HEK293 (cell line): ENCODE measurements at regions not wholly inside any gene's neighbourhood (a gene's known extent, or its start where the extent isn't known, plus 50 kb on each side); places are given as distances from the start of the nearest gene placed in this dataset.

Experiments
- CTCF ChIA-PET: fragments of 350-600 bp; formaldehyde crosslinking; extraction: SDS; loops from one replicate; lab custom pipeline; 2021; ENCODE audit warnings: antibody characterized with exemption; lab: Yijun Ruan, JAX
- POLR2A ChIA-PET: fragments of 300-600 bp; formaldehyde crosslinking; extraction: SDS; loops from one replicate; lab custom pipeline; 2020; ENCODE audit warnings: antibody characterized with exemption, inconsistent platforms; lab: Yijun Ruan, JAX
- H3K27ac ChIP-seq: fragments of 200-500 bp; sonication (Bioruptor generic); 2 replicates; pipeline ENCODE4 v1.5.1; 2014; ENCODE audit warnings: low read depth, low read length, control low read depth, inconsistent platforms; ENCODE audit errors: extremely low read depth
- H3K36me3 ChIP-seq, 2 experiments: fragments of 200-500 bp in 1 of 2; sonication (Bioruptor generic) in 1 of 2; 1 replicate in 1 of 2; 2 replicates in 1 of 2; pipeline ENCODE4 v1.5.1; 2014 to 2017; ENCODE audit warnings: inconsistent platforms in 2 of 2, low read length in 2 of 2; ENCODE audit not compliant: control insufficient read depth in 2 of 2, insufficient read depth in 1 of 2
- H3K4me1 ChIP-seq: fragments of 200-500 bp; sonication (Bioruptor generic); 2 replicates; pipeline ENCODE4 v1.5.1; 2014; ENCODE audit warnings: mild to moderate bottlenecking, low read length, inconsistent platforms; ENCODE audit not compliant: control insufficient read depth, insufficient read depth
- H3K4me3 ChIP-seq: 2 replicates; pipeline ENCODE4 v1.5.1; 2011; ENCODE audit warnings: low read depth, mild to moderate bottlenecking, control low read depth, low read length, moderate library complexity
- H3K9me3 ChIP-seq: fragments of 200-500 bp; sonication (Bioruptor generic); 2 replicates; pipeline ENCODE4 v1.5.1; 2014; ENCODE audit warnings: low read depth, low read length, inconsistent platforms; ENCODE audit not compliant: control insufficient read depth, insufficient read depth
- GLIS1 ChIP-seq: fragments of 450-650 bp; formaldehyde crosslinking; IDR thresholded peaks from 2 replicates; pipeline ENCODE4 v1.5.1; 2016; ENCODE audit warnings: missing biosample characterization, missing genetic modification characterization
- HOXA7 ChIP-seq: sonication (generic); formaldehyde crosslinking; IDR thresholded peaks from 2 replicates; pipeline ENCODE4 v1.8.1; 2022; ENCODE audit warnings: missing genetic modification reagents, borderline replicate concordance
- PATZ1 ChIP-seq: fragments of 450-650 bp; formaldehyde crosslinking; IDR thresholded peaks from 2 replicates; pipeline ENCODE4 v1.5.1; 2016; ENCODE audit warnings: missing biosample characterization, missing genetic modification characterization
- PRDM4 ChIP-seq: fragments of 450-650 bp; formaldehyde crosslinking; IDR thresholded peaks from 2 replicates; pipeline ENCODE4 v1.5.1; 2017; ENCODE audit warnings: missing biosample characterization, missing genetic modification characterization
- SCRT2 ChIP-seq: fragments of 450-650 bp; formaldehyde crosslinking; IDR thresholded peaks from 2 replicates; pipeline ENCODE4 v1.5.1; 2016; ENCODE audit warnings: missing biosample characterization, missing genetic modification characterization
- TRIM28 ChIP-seq: IDR thresholded peaks from 2 replicates; pipeline ENCODE4 v1.6.1; 2011; ENCODE audit warnings: low read length, control low read depth, borderline replicate concordance
- ZBTB21 ChIP-seq: fragments of 450-650 bp; formaldehyde crosslinking; IDR thresholded peaks from 2 replicates; pipeline ENCODE4 v1.5.1; 2017; ENCODE audit warnings: missing biosample characterization, missing genetic modification characterization
- ZBTB8A ChIP-seq: fragments of 450-650 bp; formaldehyde crosslinking; IDR thresholded peaks from 2 replicates; pipeline ENCODE4 v1.5.1; 2016; ENCODE audit warnings: missing biosample characterization, missing genetic modification characterization
- ZEB2 ChIP-seq: fragments of 450-650 bp; formaldehyde crosslinking; IDR thresholded peaks from 2 replicates; pipeline ENCODE4 v1.5.1; 2016; ENCODE audit warnings: missing biosample characterization, missing genetic modification characterization
- ZNF10 ChIP-seq: fragments of 450-650 bp; formaldehyde crosslinking; IDR thresholded peaks from 2 replicates; pipeline ENCODE4 v1.5.1; 2017; ENCODE audit warnings: missing biosample characterization, missing genetic modification characterization
- ZNF112 ChIP-seq: fragments of 450-650 bp; formaldehyde crosslinking; IDR thresholded peaks from 2 replicates; pipeline ENCODE4 v1.5.0; 2017; ENCODE audit warnings: missing biosample characterization, missing genetic modification characterization
- ZNF114 ChIP-seq: fragments of 450-650 bp; formaldehyde crosslinking; IDR thresholded peaks from 2 replicates; pipeline ENCODE4 v1.5.0; 2017; ENCODE audit warnings: missing biosample characterization, missing genetic modification characterization
- ZNF146 ChIP-seq: fragments of 450-650 bp; formaldehyde crosslinking; IDR thresholded peaks from 2 replicates; pipeline ENCODE4 v1.5.1; 2016; ENCODE audit warnings: missing biosample characterization, missing genetic modification characterization
- ZNF26 ChIP-seq: fragments of 450-650 bp; formaldehyde crosslinking; IDR thresholded peaks from 2 replicates; pipeline ENCODE4 v1.5.1; 2016; ENCODE audit warnings: missing biosample characterization, missing genetic modification characterization
- ZNF311 ChIP-seq: fragments of 450-650 bp; formaldehyde crosslinking; IDR thresholded peaks from 2 replicates; pipeline ENCODE4 v1.5.1; 2017; ENCODE audit warnings: missing biosample characterization, missing genetic modification characterization, borderline replicate concordance
- ZNF391 ChIP-seq: fragments of 450-650 bp; formaldehyde crosslinking; IDR thresholded peaks from 2 replicates; pipeline ENCODE4 v1.5.1; 2016; ENCODE audit warnings: low read depth, missing biosample characterization, missing genetic modification characterization, borderline replicate concordance
- ZNF449 ChIP-seq: fragments of 450-650 bp; formaldehyde crosslinking; IDR thresholded peaks from 2 replicates; pipeline ENCODE4 v1.5.1; 2017; ENCODE audit warnings: missing biosample characterization, mild to moderate bottlenecking, missing genetic modification characterization, moderate library complexity
- TF ChIP-seq, protein P1 (sequence below): fragments of 450-650 bp; formaldehyde crosslinking; IDR thresholded peaks from 2 replicates; pipeline ENCODE4 v1.5.0; 2017; ENCODE audit warnings: missing biosample characterization, missing genetic modification characterization, borderline replicate concordance
- TF ChIP-seq, protein P2 (sequence below): fragments of 450-650 bp; formaldehyde crosslinking; IDR thresholded peaks from 2 replicates; pipeline ENCODE4 v1.5.1; 2016; ENCODE audit warnings: missing biosample characterization, missing genetic modification characterization

DNA sequence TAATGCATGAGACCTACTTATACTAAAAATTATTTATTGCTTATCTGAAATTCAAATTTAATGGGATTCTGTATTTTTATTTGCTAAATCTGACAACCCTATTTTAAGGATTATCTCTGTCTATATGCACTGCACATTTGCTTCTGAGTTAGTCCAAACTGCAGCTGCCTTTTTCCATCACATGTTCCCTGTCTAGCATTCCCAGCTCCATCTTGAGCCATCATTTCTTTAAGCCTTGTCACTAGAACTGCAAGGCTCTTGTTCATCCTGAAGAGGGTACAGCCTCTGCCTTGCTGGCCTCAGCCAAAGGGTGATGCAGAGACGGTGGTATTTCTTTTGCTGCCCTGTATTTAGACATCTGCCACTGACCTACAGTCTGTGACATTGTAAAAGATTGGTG, 125.8 kb upstream of the STT3B start:
- H3K4me1 ChIP-seq: no peaks in the 10 kb centered on the region
- no peak overlapping the region for H3K4me3 ChIP-seq
- ChIA-PET CTCF (interaction anchor here (0.8 kb wide), 1 partner anchor 52 kb away, joined by 4 read pairs; no protein-coding TSS in a partner anchor), POLR2A (no interaction called here)
- TF ChIP-seq ZBTB21 (no peak), ZNF26 (tag by site-specific recombination) (no peak), ZNF114 (tag by site-specific recombination) (no peak), PRDM4 (tag by site-specific recombination) (no peak), PATZ1 (no peak), SCRT2 (tag by site-specific recombination) (no peak), ZNF146 (tag by site-specific recombination) (no peak), TRIM28 (no peak), HOXA7 (CRISPR knock-in tag) (no peak), ZNF311 (no peak), GLIS1 (tag by site-specific recombination) (no peak), ZBTB8A (tag by site-specific recombination) (no peak), ZNF112 (tag by site-specific recombination) (no peak), ZNF391 (tag by site-specific recombination) (no peak), ZNF10 (tag by site-specific recombination) (no peak)
- TF ChIP-seq, protein P1, sequence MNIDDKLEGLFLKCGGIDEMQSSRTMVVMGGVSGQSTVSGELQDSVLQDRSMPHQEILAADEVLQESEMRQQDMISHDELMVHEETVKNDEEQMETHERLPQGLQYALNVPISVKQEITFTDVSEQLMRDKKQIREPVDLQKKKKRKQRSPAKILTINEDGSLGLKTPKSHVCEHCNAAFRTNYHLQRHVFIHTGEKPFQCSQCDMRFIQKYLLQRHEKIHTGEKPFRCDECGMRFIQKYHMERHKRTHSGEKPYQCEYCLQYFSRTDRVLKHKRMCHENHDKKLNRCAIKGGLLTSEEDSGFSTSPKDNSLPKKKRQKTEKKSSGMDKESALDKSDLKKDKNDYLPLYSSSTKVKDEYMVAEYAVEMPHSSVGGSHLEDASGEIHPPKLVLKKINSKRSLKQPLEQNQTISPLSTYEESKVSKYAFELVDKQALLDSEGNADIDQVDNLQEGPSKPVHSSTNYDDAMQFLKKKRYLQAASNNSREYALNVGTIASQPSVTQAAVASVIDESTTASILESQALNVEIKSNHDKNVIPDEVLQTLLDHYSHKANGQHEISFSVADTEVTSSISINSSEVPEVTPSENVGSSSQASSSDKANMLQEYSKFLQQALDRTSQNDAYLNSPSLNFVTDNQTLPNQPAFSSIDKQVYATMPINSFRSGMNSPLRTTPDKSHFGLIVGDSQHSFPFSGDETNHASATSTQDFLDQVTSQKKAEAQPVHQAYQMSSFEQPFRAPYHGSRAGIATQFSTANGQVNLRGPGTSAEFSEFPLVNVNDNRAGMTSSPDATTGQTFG: no peak
- no peak overlapping the region for H3K27ac ChIP-seq
- no peaks in the 10 kb centered on the region for H3K36me3 ChIP-seq
- H3K9me3 ChIP-seq: no peaks in the 10 kb centered on the region

DNA sequence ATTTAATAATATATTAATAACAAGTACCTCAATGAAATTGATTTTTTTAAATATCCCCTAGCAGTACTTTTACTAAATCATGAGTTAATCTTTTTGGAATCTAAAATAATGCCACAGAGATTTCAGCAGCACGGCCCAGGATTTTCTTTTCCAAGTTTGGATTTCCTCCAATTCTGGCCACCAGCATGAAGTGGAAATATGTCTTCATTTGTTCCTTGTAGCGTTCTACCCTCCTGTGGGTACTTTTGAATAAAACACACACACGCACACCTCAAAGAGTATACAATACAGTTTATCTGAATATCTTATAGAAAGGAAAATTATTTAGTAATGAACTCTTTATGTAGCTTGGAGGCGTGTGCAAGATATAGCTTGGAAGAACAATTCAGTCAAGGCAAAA, 125.1 kb upstream of the STT3B start:
- Histone ChIP-seq H3K36me3 (no peaks in the 10 kb centered on the region), H3K27ac (no peak overlapping the region), H3K4me1 (no peaks in the 10 kb centered on the region), H3K4me3 (no peak overlapping the region), H3K9me3 (no peaks in the 10 kb centered on the region)
- CTCF ChIA-PET: interaction anchor here (0.8 kb wide), 1 partner anchor 52 kb away, joined by 4 read pairs; no protein-coding TSS in a partner anchor
- POLR2A ChIA-PET: no interaction called here
- TF ChIP-seq, protein P2, sequence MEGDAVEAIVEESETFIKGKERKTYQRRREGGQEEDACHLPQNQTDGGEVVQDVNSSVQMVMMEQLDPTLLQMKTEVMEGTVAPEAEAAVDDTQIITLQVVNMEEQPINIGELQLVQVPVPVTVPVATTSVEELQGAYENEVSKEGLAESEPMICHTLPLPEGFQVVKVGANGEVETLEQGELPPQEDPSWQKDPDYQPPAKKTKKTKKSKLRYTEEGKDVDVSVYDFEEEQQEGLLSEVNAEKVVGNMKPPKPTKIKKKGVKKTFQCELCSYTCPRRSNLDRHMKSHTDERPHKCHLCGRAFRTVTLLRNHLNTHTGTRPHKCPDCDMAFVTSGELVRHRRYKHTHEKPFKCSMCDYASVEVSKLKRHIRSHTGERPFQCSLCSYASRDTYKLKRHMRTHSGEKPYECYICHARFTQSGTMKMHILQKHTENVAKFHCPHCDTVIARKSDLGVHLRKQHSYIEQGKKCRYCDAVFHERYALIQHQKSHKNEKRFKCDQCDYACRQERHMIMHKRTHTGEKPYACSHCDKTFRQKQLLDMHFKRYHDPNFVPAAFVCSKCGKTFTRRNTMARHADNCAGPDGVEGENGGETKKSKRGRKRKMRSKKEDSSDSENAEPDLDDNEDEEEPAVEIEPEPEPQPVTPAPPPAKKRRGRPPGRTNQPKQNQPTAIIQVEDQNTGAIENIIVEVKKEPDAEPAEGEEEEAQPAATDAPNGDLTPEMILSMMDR (tag by site-specific recombination): no peak
- TF ChIP-seq ZEB2 (tag by site-specific recombination) (no peak), ZNF449 (tag by site-specific recombination) (no peak)
